Chondrocyte (in vitro differentiated cells): ENCODE measurements at regions not wholly inside any gene's neighbourhood (a gene's known extent, or its start where the extent isn't known, plus 50 kb on each side); places are given as distances from the start of the nearest gene placed in this dataset.

Experiments
- DNase-seq: peaks from one replicate; pipeline ENCODE4 v3.0.0; 2021; ENCODE audit warnings: mixed read lengths, low spot score
- H3K27ac Mint-ChIP-seq: one replicate; pipeline ENCODE4 v1.8.0; 2021; ENCODE audit warnings: mild to moderate bottlenecking, moderate library complexity, mixed read lengths; ENCODE audit not compliant: unreplicated experiment
- H3K27me3 Mint-ChIP-seq: 2 replicates; pipeline ENCODE4 v1.8.0; 2021; ENCODE audit warnings: low read depth, mixed read lengths
- H3K36me3 Mint-ChIP-seq: 2 replicates; pipeline ENCODE4 v1.8.0; 2021; ENCODE audit warnings: low read depth, mixed read lengths
- H3K4me1 Mint-ChIP-seq: 2 replicates; pipeline ENCODE4 v1.8.0; 2021; ENCODE audit warnings: low read depth, mild to moderate bottlenecking, mixed read lengths
- H3K4me3 Mint-ChIP-seq: one replicate; pipeline ENCODE4 v1.8.0; 2021; ENCODE audit warnings: mild to moderate bottlenecking, moderate library complexity, mixed read lengths; ENCODE audit not compliant: unreplicated experiment
- H3K9me3 Mint-ChIP-seq: 2 replicates; pipeline ENCODE4 v1.8.0; 2021; ENCODE audit warnings: low read depth, mixed read lengths
- TF ChIP-seq, protein P1 (sequence below): fragments of 200-600 bp; sonication (generic); IDR thresholded peaks from 2 replicates; pipeline ENCODE4 v1.5.0; 2021; ENCODE audit warnings: antibody characterized with exemption, mild to moderate bottlenecking, moderate library complexity

DNA sequence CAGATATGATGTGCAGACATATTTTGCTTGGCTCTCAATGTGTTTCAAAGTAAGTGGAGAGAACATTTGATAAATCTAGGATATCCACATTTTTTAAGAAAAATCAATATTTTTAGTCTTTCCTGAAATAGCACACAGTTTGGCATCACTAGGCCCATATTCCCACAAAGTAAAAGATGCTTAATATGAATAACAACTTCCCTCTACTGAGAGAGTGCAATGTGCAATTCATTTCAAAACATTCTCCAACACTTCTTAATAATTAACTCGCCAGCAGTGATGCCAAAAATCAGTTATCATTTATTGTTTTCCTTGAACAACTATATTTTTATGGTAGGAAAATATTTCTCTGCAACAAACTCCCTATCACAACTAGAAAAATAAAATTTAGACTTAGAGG lies 800.2 kb upstream of the MBL2 start:
- H3K4me1 Mint-ChIP-seq: no peaks in the 10 kb centered on the region
- peaks cover 5% of the 10 kb centered on the region for H3K9me3 Mint-ChIP-seq
- TF ChIP-seq, protein P1, sequence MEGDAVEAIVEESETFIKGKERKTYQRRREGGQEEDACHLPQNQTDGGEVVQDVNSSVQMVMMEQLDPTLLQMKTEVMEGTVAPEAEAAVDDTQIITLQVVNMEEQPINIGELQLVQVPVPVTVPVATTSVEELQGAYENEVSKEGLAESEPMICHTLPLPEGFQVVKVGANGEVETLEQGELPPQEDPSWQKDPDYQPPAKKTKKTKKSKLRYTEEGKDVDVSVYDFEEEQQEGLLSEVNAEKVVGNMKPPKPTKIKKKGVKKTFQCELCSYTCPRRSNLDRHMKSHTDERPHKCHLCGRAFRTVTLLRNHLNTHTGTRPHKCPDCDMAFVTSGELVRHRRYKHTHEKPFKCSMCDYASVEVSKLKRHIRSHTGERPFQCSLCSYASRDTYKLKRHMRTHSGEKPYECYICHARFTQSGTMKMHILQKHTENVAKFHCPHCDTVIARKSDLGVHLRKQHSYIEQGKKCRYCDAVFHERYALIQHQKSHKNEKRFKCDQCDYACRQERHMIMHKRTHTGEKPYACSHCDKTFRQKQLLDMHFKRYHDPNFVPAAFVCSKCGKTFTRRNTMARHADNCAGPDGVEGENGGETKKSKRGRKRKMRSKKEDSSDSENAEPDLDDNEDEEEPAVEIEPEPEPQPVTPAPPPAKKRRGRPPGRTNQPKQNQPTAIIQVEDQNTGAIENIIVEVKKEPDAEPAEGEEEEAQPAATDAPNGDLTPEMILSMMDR: no peak
- no peak overlapping the region for H3K27ac Mint-ChIP-seq
- H3K4me3 Mint-ChIP-seq: no peak overlapping the region
- peaks cover 3% of the 10 kb centered on the region for H3K27me3 Mint-ChIP-seq
- no peak for DNase-seq
- no peaks in the 10 kb centered on the region for H3K36me3 Mint-ChIP-seq

DNA sequence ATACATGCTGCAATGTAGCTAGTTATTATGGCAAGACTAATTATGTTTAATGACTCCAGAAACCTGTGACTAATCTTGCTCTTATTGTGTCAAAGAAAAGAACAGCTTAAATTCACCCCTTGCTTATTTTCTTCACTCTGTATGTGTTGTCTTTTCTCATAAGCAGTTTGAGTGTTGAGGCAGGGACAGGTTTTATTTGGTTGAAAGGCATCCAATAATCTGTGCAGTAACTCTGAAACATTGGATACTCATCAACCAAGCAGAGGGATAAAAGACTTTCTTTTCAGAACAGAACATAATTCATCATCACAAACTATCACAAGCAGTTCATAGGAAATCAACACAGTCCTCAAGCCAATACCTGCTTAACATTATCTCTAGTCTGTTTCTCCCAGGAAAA lies 797.6 kb upstream of the MBL2 start:
- Mint-ChIP-seq H3K27me3 (no peaks in the 10 kb centered on the region), H3K4me3 (no peak overlapping the region), H3K4me1 (no peaks in the 10 kb centered on the region), H3K9me3 (peaks cover 10% of the 10 kb centered on the region), H3K27ac (no peak overlapping the region), H3K36me3 (no peaks in the 10 kb centered on the region)
- DNase-seq: no peak
- TF ChIP-seq, protein P1: no peak

DNA sequence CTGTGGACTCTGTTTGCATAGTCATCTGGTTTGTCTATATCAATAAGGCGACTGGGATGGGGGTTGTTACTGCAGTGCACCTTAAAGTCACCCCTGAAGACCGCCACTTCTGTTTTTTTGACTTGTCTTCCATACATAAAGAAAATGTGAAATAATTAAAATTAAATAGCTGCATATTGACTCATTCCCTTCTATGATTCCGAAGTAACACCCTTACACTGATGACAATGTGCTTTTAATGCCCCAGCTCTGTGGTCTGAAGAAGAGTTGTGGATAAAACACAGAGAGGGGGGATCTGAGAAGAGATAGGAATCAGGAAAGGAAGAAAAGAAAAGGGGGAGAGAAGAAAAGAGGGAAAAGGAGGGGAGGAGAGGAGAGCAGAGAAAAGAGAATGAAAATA lies 796.9 kb upstream of the MBL2 start:
- Mint-ChIP-seq H3K27ac (no peak overlapping the region), H3K27me3 (no peaks in the 10 kb centered on the region), H3K4me1 (no peaks in the 10 kb centered on the region), H3K9me3 (peaks cover 12% of the 10 kb centered on the region), H3K36me3 (no peaks in the 10 kb centered on the region), H3K4me3 (no peak overlapping the region)
- DNase-seq: no peak
- TF ChIP-seq, protein P1: no peak

- no peaks in the 10 kb centered on the region for H3K4me1 Mint-ChIP-seq
- peaks cover 1% of the 10 kb centered on the region for H3K36me3 Mint-ChIP-seq
- TF ChIP-seq, protein P1: no peak
- H3K27ac Mint-ChIP-seq: no peak overlapping the region
- DNase-seq: no peak
- H3K4me3 Mint-ChIP-seq: no peak overlapping the region
- H3K27me3 Mint-ChIP-seq: peaks cover 3% of the 10 kb centered on the region
- peaks cover 1% of the 10 kb centered on the region for H3K9me3 Mint-ChIP-seq
These were observed 776.1 kb upstream of the MBL2 start for GRCh38 chr10:53548664-53549063.

GRCh38 chr10:53547364-53547763 lies 774.8 kb upstream of the MBL2 start:
- Mint-ChIP-seq H3K4me1 (no peaks in the 10 kb centered on the region), H3K9me3 (peaks cover 5% of the 10 kb centered on the region), H3K27ac (no peak overlapping the region), H3K36me3 (peaks cover 1% of the 10 kb centered on the region), H3K4me3 (no peak overlapping the region), H3K27me3 (peaks cover 3% of the 10 kb centered on the region)
- no peak for DNase-seq
- TF ChIP-seq, protein P1: no peak
